Uterus (tissue), 3 donors: ENCODE measurements at regions not wholly inside any gene's neighbourhood (a gene's known extent, or its start where the extent isn't known, plus 50 kb on each side); places are given as distances from the start of the nearest gene placed in this dataset.

Experiments used
- DNase-seq, 2 donors: peaks; one replicate each; pipeline ENCODE4 v3.0.0-alpha.2; 2019 to 2020
- H3K27ac ChIP-seq, 2 donors: fragments of 200-600 bp; sonication (generic); 1 replicate in 1 of 2; 2 replicates in 1 of 2; pipeline ENCODE4 v1.5.1; 2016 to 2018
- H3K27me3 ChIP-seq, 2 donors: fragments of 200-600 bp; sonication (generic); one replicate each; pipeline ENCODE4 v1.5.1; 2018 to 2019; ENCODE audit warnings: control low read depth in 1 of 2
- H3K36me3 ChIP-seq, 2 donors: fragments of 200-600 bp; sonication (generic); one replicate each; pipeline ENCODE4 v1.5.1; 2019; ENCODE audit warnings: control low read depth in 1 of 2
- H3K4me1 ChIP-seq, 2 donors: fragments of 200-600 bp; sonication (generic); one replicate each; pipeline ENCODE4 v1.5.1; 2018 to 2019; ENCODE audit warnings: control low read depth in 1 of 2
- H3K4me3 ChIP-seq, 2 donors: fragments of 200-600 bp; sonication (generic); 1 replicate in 1 of 2; 2 replicates in 1 of 2; pipeline ENCODE4 v1.5.1; 2018 to 2019; ENCODE audit warnings: mild to moderate bottlenecking in 1 of 2
- H3K9me3 ChIP-seq, 2 donors: fragments of 200-600 bp; sonication (generic); one replicate each; pipeline ENCODE4 v1.5.1; 2019; ENCODE audit warnings: control low read depth in 1 of 2
- CTCF ChIP-seq, 4 experiments: fragments of 200-600 bp in 2 of 4; fragments of 450-650 bp in 2 of 4; sonication (generic) in 2 of 4; IDR thresholded peaks; one replicate each; pipeline ENCODE4 v1.5.1; 2016 to 2019; ENCODE audit warnings: antibody characterized with exemption in 4 of 4, mild to moderate bottlenecking in 2 of 4, moderate library complexity in 1 of 4
- POLR2A ChIP-seq, 2 donors: fragments of 450-650 bp; IDR thresholded peaks; one replicate each; pipeline ENCODE4 v1.6.1; 2016; ENCODE audit warnings: antibody characterized with exemption in 2 of 2, mild to moderate bottlenecking in 1 of 2, moderate library complexity in 1 of 2
- intact Hi-C: fragments of 100-400 bp; cut with DNase I; formaldehyde crosslinking; loops from one replicate; pipeline ENCODE4 v1.15.1; 2023; ENCODE audit warnings: low total_unique reads
- donor health status: DM: yes; HTN: yes; CAD: no.

DNA sequence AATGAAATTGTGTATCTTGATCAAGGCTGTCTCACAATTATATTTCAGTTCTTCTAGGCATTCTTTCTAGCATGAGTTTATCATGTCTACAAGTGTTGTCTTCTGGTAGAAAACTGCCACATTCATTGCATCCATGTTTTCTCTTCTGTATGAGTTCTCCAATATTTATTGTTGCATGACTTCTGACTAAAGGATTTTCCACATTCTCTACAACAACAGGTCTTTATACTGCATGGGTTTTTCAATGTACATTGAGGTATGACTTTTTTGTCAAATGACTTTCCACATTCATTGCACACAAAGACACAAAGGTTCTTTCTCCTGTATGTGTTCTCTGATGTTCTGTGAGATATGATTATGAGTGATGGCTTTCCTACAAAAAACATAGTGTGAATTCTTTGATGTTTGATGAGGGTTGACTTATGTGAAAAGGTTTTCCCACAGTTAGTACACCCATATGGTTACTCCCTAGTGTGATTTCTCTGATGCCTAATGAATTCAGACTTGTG is 890.6 kb upstream of the CNTN5 start:
- DNase-seq = no peak
- intact Hi-C loops = no loop called here
- Histone ChIP-seq H3K9me3 (no peaks in the 10 kb centered on the region), H3K36me3 (no peaks in the 10 kb centered on the region), H3K4me3 (no peak overlapping the region), H3K27ac (no peak overlapping the region), H3K4me1 (no peaks in the 10 kb centered on the region), H3K27me3 (no peaks in the 10 kb centered on the region)
- TF ChIP-seq POLR2A (IDR thresholded peaks at IDR 0.05) = no peak
- no peak for TF ChIP-seq CTCF (IDR thresholded peaks at IDR 0.05)

DNA sequence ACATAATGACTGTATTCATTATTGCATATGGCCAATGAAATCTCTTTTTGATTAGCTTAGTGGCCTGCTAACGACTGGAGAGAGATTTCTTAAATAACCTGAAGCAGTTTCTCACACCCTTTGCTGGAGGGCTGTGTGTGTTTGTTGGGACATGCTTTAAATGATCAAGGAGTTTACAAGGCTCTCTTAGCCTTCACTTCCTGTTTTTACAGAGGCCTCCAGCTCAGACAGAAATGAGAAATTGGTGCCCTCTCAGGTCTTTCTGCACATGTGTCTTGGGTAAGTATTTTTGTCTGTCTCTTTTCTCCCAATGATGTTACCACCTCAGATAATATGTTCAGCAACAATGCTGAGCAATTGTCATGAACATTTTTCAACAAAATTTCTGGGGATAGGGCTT is 884.4 kb upstream of the CNTN5 start:
- Histone ChIP-seq H3K27ac (no peak overlapping the region), H3K36me3 (no peaks in the 10 kb centered on the region), H3K4me1 (no peaks in the 10 kb centered on the region), H3K27me3 (no peaks in the 10 kb centered on the region), H3K4me3 (no peak overlapping the region), H3K9me3 (no peaks in the 10 kb centered on the region)
- intact Hi-C loops = no loop called here
- TF ChIP-seq CTCF (IDR thresholded peaks at IDR 0.05) (no peak), POLR2A (IDR thresholded peaks at IDR 0.05) (no peak)
- no peak for DNase-seq

DNA sequence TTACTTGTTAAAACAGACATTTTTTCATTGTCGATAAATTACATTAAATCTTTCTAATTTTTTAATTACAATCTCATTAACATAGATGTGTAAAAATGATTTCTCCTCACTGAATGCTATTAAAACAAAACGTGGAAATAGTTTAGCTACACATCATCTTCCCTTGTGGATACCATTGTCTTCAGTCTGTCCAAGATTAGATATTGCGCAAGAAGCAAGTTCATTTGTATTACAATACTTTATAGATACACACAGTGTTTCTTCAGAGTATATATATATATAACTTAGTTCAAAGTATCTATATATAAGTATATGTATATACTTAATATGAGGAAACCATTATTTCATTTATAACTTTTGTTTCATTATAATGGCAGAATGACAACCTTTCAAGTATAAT is 883.3 kb upstream of the CNTN5 start:
- H3K9me3 ChIP-seq = no peaks in the 10 kb centered on the region
- no peak overlapping the region for H3K27ac ChIP-seq
- no peaks in the 10 kb centered on the region for H3K4me1 ChIP-seq
- no peaks in the 10 kb centered on the region for H3K36me3 ChIP-seq
- TF ChIP-seq CTCF (IDR thresholded peaks at IDR 0.05) (no peak), POLR2A (IDR thresholded peaks at IDR 0.05) (no peak)
- no peak overlapping the region for H3K4me3 ChIP-seq
- intact Hi-C loops = no loop called here
- DNase-seq = no peak
- no peaks in the 10 kb centered on the region for H3K27me3 ChIP-seq

DNA sequence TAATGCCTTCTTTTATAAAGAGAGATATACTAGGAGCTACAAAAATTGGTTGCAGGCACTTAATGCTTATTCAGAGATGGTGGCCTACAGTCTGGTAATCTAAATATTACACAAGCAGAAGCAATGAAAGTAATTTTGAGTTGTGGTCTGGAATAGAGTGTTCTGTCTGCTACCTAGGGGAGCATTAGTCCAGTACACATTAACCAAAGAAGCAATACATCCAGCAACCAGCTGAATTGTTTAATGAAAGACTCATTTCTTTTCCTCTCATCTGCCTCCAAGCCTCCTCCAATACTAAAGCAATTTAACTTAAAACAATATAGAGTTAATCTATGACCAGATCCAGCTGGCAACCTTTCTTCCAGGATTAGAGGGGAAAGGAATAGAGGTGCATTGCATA is 877.1 kb upstream of the CNTN5 start:
- no peaks in the 10 kb centered on the region for H3K36me3 ChIP-seq
- H3K27ac ChIP-seq = no peak overlapping the region
- no peak for DNase-seq
- H3K4me3 ChIP-seq = no peak overlapping the region
- intact Hi-C loops = no loop called here
- H3K4me1 ChIP-seq = no peaks in the 10 kb centered on the region
- no peaks in the 10 kb centered on the region for H3K27me3 ChIP-seq
- TF ChIP-seq POLR2A (IDR thresholded peaks at IDR 0.05) (no peak), CTCF (IDR thresholded peaks at IDR 0.05) (no peak)
- H3K9me3 ChIP-seq = no peaks in the 10 kb centered on the region

DNA sequence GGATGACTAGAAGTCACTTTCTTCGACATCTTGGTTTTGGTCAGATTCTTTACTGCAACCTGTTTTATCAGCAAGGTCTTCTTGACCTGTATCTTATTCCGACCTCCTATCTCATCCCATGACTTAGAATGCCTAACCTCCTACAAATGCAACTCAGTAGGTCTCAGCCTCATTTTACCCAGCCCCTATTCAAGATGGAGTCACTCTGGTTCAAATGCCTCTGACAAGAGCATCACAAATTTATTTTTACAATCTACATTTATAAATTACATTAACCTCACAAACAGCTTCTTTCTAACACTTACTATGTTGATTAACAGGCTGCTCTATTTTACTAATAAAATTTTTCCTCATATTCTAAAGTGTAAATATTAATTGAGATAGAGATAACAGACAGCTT is 867.0 kb upstream of the CNTN5 start:
- DNase-seq = no peak
- TF ChIP-seq POLR2A (IDR thresholded peaks at IDR 0.05) (no peak), CTCF (IDR thresholded peaks at IDR 0.05) (no peak)
- no peaks in the 10 kb centered on the region for H3K4me1 ChIP-seq

More for the DNA sequence above, 867.0 kb upstream of the CNTN5 start:
- no peaks in the 10 kb centered on the region for H3K27me3 ChIP-seq
- intact Hi-C loops = no loop called here
- H3K4me3 ChIP-seq = no peak overlapping the region
- no peaks in the 10 kb centered on the region for H3K9me3 ChIP-seq
- H3K27ac ChIP-seq = no peak overlapping the region
- H3K36me3 ChIP-seq = no peaks in the 10 kb centered on the region
